Middle frontal gyrus (tissue), 1 donor: ENCODE measurements at regions not wholly inside any gene's neighbourhood (a gene's known extent, or its start where the extent isn't known, plus 50 kb on each side); places are given as distances from the start of the nearest gene placed in this dataset.

Source experiments
- DNase-seq: peaks from one replicate; pipeline ENCODE4 v3.0.0-alpha.2; 2015; ENCODE audit warnings: low spot score; ENCODE audit errors: extremely low spot score

GRCh38 chr1:87914396-87914795 is 585.7 kb downstream of the LMO4 start:
- no peak for DNase-seq

- no peak for DNase-seq
Measured at GRCh38 chr1:87915771-87916170, 587.1 kb downstream of the LMO4 start.

- DNase-seq: no peak
Measured at GRCh38 chr1:87916965-87917364, 588.3 kb downstream of the LMO4 start.

GRCh38 chr1:87918398-87918797 is 589.7 kb downstream of the LMO4 start:
- DNase-seq: no peak

GRCh38 chr1:87922885-87923284 is 594.2 kb downstream of the LMO4 start:
- no peak for DNase-seq

- no peak for DNase-seq
Measured at GRCh38 chr1:87926131-87926830, 597.6 kb downstream of the LMO4 start.

- no peak for DNase-seq
Measured at GRCh38 chr1:87926921-87927320, 598.2 kb downstream of the LMO4 start.

GRCh38 chr1:87927391-87928280 is 599.0 kb downstream of the LMO4 start:
- DNase-seq: no peak

GRCh38 chr1:87928623-87929022 is 599.9 kb downstream of the LMO4 start:
- no peak for DNase-seq

GRCh38 chr1:87929906-87930305 is 601.2 kb downstream of the LMO4 start:
- no peak for DNase-seq

GRCh38 chr1:87930796-87931195 is 602.1 kb downstream of the LMO4 start:
- no peak for DNase-seq

- DNase-seq: no peak
Measured at GRCh38 chr1:87933171-87933570, 604.5 kb downstream of the LMO4 start.

GRCh38 chr1:87935130-87935529 is 606.5 kb downstream of the LMO4 start:
- DNase-seq: no peak

- no peak for DNase-seq
Measured at GRCh38 chr1:87937831-87938395, 609.2 kb downstream of the LMO4 start.

GRCh38 chr1:87938631-87939030 is 610.0 kb downstream of the LMO4 start:
- peak; percentile 22 for DNase-seq

- DNase-seq: no peak
Measured at GRCh38 chr1:87939444-87939843, 610.8 kb downstream of the LMO4 start.

- no peak for DNase-seq
Measured at GRCh38 chr1:87940421-87940820, 611.7 kb downstream of the LMO4 start.

GRCh38 chr1:87941337-87941946 is 612.8 kb downstream of the LMO4 start:
- no peak for DNase-seq

- DNase-seq: no peak
Measured at GRCh38 chr1:87942165-87942564, 613.5 kb downstream of the LMO4 start.

- no peak for DNase-seq
Measured at GRCh38 chr1:87949711-87950110, 621.0 kb downstream of the LMO4 start.

GRCh38 chr1:87950369-87950768 is 621.7 kb downstream of the LMO4 start:
- no peak for DNase-seq

- no peak for DNase-seq
Measured at GRCh38 chr1:87951409-87951808, 622.7 kb downstream of the LMO4 start.
